CD4-positive, alpha-beta T cell treated with Interleukin-21 for 1 hour (primary cell): ENCODE measurements at regions not wholly inside any gene's neighbourhood (a gene's known extent, or its start where the extent isn't known, plus 50 kb on each side); places are given as distances from the start of the nearest gene placed in this dataset.
"Not testable (repeated sequence)": the region's sequence is repeated elsewhere in the genome, so short reads cannot be mapped to it uniquely, and the experiment has no call there.

ENCODE experiments used
- DNase-seq: peaks from one replicate; pipeline ENCODE4 v3.0.0-alpha.2; 2020

DNA sequence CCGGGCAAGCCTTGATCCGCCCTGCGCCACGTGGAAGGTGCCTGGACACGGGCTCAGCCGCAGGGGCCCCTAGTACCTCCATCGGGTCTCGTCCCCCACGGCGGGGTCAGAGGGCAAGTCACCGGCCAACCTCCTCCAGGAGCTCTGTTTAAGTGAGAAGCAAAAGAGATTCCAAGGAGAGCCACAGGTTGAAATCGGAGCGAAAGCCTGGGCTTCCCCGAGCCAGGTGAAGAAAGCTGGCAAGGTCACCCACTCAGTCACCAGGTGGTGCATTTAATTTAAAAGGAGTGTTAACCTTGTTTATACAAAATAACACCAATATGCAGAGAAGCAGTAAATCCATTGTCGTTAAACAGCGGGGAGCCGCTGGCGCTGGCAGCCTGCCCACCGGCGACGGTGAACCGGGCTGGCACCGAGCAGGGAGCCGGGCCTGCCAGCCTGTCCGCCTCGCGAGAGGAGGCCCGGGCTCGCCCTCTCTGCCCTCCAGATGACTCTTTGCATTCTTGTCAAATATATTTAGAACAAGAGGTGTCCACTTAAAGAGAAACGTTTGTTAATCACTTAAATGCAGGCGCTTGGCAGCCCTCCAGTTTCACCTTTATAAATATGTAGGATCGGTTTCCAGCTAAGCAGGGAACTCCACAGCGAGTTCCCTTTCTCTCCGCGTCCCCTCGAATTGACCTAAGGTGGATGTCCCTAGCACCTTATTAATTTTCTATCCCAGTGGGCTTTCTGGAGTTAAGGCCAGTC is 277.3 kb upstream of the NR2F2 start:
- DNase-seq = no peak

GRCh38 chr15:96053781-96054428 is 276.6 kb upstream of the NR2F2 start:
- DNase-seq = no peak

DNA sequence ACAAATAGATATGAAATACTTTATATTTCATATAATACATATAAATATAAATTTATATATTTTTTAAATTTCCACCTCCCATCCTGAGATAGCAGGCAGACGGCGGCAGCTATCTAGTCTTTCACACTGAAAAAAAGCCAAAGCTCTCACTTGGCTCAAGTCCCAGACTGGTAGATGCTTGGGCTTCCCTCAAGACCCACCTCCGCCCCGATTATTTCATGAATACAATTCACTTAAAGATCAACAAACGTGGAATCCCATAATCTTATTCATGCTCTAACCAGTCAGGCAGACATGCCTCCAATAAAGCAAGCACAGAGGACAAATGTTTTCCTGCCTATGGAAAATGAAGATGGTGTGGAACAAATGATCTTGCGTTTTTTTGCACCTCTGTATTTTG is 275.9 kb upstream of the NR2F2 start:
- no peak for DNase-seq

DNA sequence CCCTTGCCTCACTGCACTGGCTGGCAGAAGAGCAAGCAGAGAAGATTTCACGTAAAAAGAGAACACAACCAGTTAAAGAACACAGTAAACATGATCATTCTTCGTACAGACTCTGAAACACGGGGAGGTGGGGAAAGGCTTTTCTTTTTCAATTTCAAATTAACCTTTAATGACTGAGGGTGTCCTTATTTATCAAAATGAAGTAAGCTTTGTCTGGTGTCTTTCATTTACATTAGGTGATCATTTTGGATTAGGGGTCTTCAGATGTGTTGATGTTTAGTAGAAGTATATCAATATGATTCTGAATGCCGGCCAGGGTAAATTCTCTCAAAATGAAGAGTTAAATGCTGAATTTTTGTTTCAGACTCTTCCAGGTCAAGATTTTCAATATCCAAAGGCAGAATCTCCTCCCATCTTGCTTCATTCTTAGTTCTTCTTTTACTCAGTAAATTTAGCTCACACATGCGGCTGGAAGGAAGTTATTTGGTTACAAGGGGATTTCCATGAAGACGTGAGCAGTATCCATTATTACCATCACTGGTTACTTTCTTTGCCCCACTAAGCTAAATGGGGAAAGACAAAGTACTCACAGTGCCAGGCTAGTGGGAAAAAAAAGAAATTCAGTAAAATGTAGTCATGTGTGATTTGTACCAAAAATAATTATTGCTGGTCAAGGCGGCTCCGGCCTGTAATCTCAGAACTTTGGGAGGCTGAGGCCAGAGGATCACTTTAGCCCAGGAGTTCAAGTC is 272.2 kb upstream of the NR2F2 start:
- no peak for DNase-seq

- not testable (repeated sequence) for DNase-seq
Observed at GRCh38 chr15:96058852-96059103, 271.7 kb upstream of the NR2F2 start.

GRCh38 chr15:96060591-96060990 is 269.9 kb upstream of the NR2F2 start:
- DNase-seq = not testable (repeated sequence)

- DNase-seq = no peak
Observed at GRCh38 chr15:96064351-96064756, 266.1 kb upstream of the NR2F2 start.

- DNase-seq = no peak
Observed at GRCh38 chr15:96066126-96066525, 264.4 kb upstream of the NR2F2 start.

DNA sequence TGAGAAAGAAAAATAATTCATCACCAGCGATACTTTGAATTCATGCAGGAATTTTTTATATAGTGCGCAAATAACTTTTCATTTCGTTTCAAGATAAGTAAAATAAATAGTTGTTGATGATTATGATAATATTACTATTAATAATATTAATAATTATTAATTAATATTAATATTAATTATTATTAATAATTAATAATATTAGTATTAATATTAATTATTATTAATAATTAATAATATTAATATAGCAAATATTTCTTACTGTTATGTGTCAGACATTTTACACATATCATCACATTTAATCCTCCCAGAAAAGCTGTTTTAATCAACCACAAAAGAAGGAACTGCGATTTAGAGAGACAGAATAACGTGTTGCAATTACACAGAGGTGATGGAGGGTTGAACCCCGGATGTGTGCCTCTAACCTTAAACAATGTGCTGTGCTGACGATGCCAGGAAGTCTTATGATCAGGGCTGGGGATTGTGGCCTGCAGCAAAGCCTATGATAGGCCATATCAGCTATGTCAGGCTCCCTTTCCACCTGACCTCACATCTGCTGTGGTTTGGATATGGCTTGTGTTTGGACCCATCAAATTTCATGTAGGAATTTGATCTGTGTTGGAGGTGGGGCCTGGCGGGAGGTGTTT is 263.5 kb upstream of the NR2F2 start:
- no peak for DNase-seq

GRCh38 chr15:96067677-96068076 is 262.8 kb upstream of the NR2F2 start:
- no peak for DNase-seq

GRCh38 chr15:96068897-96069296 is 261.6 kb upstream of the NR2F2 start:
- DNase-seq = no peak

GRCh38 chr15:96070636-96071035 is 259.9 kb upstream of the NR2F2 start:
- DNase-seq = no peak

- DNase-seq = no peak
Observed at GRCh38 chr15:96072821-96073220, 257.7 kb upstream of the NR2F2 start.

GRCh38 chr15:96073908-96074307 is 256.6 kb upstream of the NR2F2 start:
- DNase-seq = no peak

- no peak for DNase-seq
Observed at GRCh38 chr15:96075895-96076294, 254.6 kb upstream of the NR2F2 start.

DNA sequence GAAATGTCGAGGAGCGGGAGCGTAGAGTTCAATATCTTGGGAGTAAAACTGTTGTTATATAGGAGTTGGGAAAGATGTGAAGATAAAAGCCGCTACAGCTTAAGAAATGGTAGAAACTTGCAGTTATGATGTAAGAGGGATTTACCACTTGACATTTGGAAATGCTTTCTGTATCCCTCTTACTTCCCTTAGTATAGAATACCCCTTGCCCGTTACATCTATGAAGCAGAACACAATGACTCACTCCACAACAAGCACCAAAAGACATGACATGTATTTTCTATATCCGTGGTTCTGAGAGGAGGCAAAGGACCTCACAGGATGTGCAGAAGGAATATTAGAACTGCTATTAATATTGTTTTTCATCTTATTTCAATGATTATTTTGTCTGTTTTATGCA is 254.2 kb upstream of the NR2F2 start:
- no peak for DNase-seq

DNA sequence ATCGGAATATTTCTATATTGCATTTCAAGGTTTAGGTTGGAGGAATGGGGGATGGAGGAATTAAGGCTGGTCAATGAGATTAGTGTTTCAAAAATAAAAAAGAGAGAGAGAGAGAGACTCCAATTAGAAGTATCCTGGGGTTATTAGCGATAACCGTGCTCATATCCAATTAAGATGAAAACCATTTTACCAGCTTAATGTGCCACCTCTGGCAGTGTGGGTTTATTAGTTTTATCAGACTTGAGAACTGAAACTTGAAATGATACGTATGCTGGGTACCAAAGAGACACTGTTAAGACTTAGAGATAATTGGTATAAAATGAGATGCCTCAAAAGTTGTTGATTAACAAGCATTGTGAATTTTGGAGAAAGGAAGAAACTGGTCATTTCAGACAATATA is 251.5 kb upstream of the NR2F2 start:
- no peak for DNase-seq

GRCh38 chr15:96079882-96080281 is 250.6 kb upstream of the NR2F2 start:
- no peak for DNase-seq

DNA sequence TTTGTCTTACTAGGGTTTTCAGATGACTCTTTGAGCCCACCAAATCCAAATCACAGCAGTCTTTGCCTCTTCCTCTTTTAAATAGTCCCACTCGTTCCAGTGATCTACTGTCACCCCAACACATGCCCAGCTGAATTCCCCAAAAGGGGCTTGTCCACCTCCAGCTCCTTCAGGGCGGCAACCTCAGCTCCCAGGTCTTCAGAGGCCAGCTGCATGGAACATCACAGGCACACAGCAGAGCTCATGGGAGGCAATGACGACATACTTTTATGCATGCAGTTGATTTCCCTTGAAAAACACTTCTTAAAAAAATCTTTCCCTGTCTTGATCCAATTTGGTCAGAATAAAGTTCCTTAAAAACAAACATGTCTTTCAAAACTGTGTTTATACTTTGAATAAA is 244.3 kb upstream of the NR2F2 start:
- no peak for DNase-seq

DNA sequence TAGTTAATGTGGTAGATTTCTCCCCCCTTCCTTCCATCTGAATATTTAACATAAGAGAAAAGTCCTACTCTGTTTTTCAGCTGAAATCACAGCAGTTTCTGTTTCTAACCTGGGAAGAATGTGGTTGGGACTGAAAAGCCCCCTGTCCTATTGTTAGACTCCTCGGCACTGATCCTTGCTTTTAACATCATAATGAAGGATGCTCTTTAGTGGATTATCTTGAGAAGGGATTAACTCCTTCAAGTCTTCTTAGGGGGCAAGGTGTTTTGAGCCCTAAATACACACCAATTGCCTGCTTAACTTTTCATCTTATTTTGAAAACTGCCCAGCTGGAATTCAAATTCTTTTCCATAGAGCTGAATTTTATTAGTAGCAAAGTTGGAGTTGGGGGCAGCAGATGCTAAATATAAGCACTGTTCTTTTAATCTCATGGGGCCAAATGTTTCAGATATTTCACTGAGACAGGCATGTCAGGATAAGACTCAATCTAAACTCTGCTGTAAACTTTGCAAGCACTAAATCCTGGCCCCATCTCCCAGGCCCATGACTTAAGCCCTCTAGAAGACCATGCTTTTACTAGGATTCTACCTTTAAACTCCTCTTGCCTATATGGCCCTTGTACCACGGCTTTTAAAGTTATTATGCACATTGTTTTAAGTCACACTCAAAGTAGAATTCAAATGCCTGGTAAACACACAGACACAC is 243.2 kb upstream of the NR2F2 start:
- no peak for DNase-seq

- DNase-seq = no peak
Observed at GRCh38 chr15:96088650-96089049, 241.8 kb upstream of the NR2F2 start.

DNA sequence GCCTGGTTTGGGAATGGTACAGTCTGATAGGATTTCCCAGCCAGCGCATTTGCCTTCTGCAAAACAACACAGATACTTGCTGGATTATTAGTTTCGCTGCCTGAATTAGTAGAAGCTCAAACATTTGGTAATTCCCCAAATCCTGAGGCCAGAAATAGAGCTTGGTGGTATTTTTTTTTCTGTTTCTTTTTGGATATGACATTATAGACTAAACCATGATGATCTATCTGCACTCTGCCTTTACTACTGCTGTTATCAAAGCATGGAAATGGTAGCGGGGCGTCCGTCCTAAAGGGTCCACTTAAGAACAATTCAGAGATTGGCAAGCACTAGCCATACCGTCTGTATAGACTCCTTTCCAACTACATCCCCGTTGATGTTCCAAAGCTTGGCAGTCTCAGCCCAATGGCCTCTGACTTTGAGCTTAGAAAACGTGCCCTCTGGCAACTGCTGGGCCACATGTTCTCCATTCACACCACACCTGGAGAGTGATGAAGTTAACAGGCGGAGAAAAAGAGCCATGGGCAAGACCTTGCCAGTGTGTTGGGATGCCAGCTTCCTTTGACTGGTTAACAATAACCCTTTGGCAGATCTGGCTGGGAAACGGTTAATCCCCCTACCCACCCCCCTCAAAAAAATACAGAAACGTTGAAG is 241.0 kb upstream of the NR2F2 start:
- no peak for DNase-seq

DNA sequence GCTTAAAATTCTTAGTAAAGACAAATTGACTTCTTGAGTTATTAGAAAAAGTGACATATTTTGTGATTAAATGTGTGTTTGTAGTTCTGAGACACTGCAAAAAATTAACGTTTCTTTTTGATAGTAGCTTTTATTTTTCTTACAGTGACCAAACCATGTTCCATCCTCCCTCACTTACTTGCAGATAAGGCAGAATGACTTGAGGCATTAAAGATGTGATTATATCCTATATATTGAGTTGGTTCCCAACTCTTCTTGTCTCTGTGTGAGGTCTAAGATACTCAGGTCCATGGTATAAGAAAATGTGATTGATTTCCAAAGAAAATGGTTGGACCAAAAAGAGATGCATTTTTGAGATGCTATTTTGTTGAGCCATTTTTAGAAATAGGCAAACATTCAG is 238.3 kb upstream of the NR2F2 start:
- DNase-seq = no peak
